Fibroblast of lung (primary cell): ENCODE measurements at regions not wholly inside any gene's neighbourhood (a gene's known extent, or its start where the extent isn't known, plus 50 kb on each side); places are given as distances from the start of the nearest gene placed in this dataset.

Experiments used
- DNase-seq, 2 donors: peaks; one replicate each; pipeline versions ENCODE4 v3.0.0 to v3.0.0-alpha.2; 2010; ENCODE audit warnings: low read depth in 2 of 2
- H2AFZ ChIP-seq: 2 replicates; pipeline ENCODE4 v1.5.1; 2012; ENCODE audit warnings: low read length, control low read depth, inconsistent platforms
- H3K27ac ChIP-seq: 2 replicates; pipeline ENCODE4 v1.5.1; 2011; ENCODE audit warnings: low read length, control low read depth; ENCODE audit not compliant: insufficient read depth
- H3K27me3 ChIP-seq: 2 replicates; pipeline ENCODE4 v1.5.1; 2011; ENCODE audit warnings: mild to moderate bottlenecking, low read length; ENCODE audit not compliant: control insufficient read depth, insufficient read depth
- H3K36me3 ChIP-seq: 2 replicates; pipeline ENCODE4 v1.5.1; 2011; ENCODE audit warnings: low read length; ENCODE audit not compliant: control insufficient read depth, insufficient read depth
- H3K4me1 ChIP-seq: 2 replicates; pipeline ENCODE4 v1.5.1; 2011; ENCODE audit warnings: low read length; ENCODE audit not compliant: control insufficient read depth, insufficient read depth; ENCODE audit errors: extremely low read depth
- H3K4me2 ChIP-seq: 2 replicates; pipeline ENCODE4 v1.5.1; 2011; ENCODE audit warnings: low read length, control low read depth; ENCODE audit not compliant: insufficient read depth; ENCODE audit errors: extremely low read depth
- H3K4me3 ChIP-seq, 4 experiments: fragments of 200-600 bp in 1 of 4; sonication (generic) in 1 of 4; replicated peaks in 1 of 4; 2 replicates each; pipeline ENCODE4 v1.5.1; 2011 to 2016; ENCODE audit warnings: low read length in 4 of 4, low read depth in 3 of 4, mild to moderate bottlenecking in 3 of 4, control low read depth in 2 of 4, inconsistent platforms in 1 of 4, mixed read lengths in 1 of 4; ENCODE audit not compliant: insufficient read depth in 1 of 4; ENCODE audit errors: control extremely low read depth in 1 of 4
- H3K79me2 ChIP-seq: 2 replicates; pipeline ENCODE4 v1.5.1; 2012; ENCODE audit warnings: mild to moderate bottlenecking, low read length, inconsistent platforms; ENCODE audit not compliant: control insufficient read depth, insufficient read depth
- H3K9ac ChIP-seq: 2 replicates; pipeline ENCODE4 v1.5.1; 2011; ENCODE audit warnings: mild to moderate bottlenecking, low read length, control low read depth; ENCODE audit not compliant: insufficient read depth
- H3K9me3 ChIP-seq: 2 replicates; pipeline ENCODE4 v1.5.1; 2012; ENCODE audit warnings: low read depth, low read length; ENCODE audit not compliant: control insufficient read depth, insufficient read depth
- H4K20me1 ChIP-seq: 2 replicates; pipeline ENCODE4 v1.5.1; 2011; ENCODE audit warnings: low read length; ENCODE audit not compliant: control insufficient read depth, insufficient read depth; ENCODE audit errors: extremely low read depth
- CTCF ChIP-seq, 2 donors: IDR thresholded peaks in 1 of 2; conservative IDR thresholded peaks in 1 of 2; 1 replicate in 1 of 2; 2 replicates in 1 of 2; pipeline ENCODE4 v1.5.1; 2011 to 2012; ENCODE audit warnings: low read length in 2 of 2, control low read depth in 1 of 2, inconsistent platforms in 1 of 2, low read depth in 1 of 2, mild to moderate bottlenecking in 1 of 2
- EZH2 ChIP-seq: IDR thresholded peaks from 2 replicates; pipeline ENCODE4 v1.5.1; 2012; ENCODE audit warnings: low read length, control low read depth, mild to moderate bottlenecking; ENCODE audit errors: missing control alignments

- Histone ChIP-seq H3K4me2 (no peak overlapping the region), H3K27ac (no peak overlapping the region), H3K36me3 (no peaks in the 10 kb centered on the region), H3K79me2 (no peaks in the 10 kb centered on the region), H2AFZ (no peak overlapping the region), H3K27me3 (no peaks in the 10 kb centered on the region), H3K4me3 (no peak overlapping the region), H3K9me3 (no peaks in the 10 kb centered on the region), H4K20me1 (no peaks in the 10 kb centered on the region), H3K9ac (no peak overlapping the region), H3K4me1 (no peaks in the 10 kb centered on the region)
- TF ChIP-seq EZH2 = no peak
- no peak for TF ChIP-seq CTCF (conservative IDR thresholded peaks at IDR 0.05 in 1 of 2, IDR thresholded peaks at IDR 0.05 in 1 of 2; ENCODE audit: low read depth in 1 of 2, low read length in 2 of 2)
- no peak for DNase-seq
Measured at GRCh38 chr12:74283646-74284045, 254.0 kb upstream of the ATXN7L3B start.

- no peak overlapping the region for H3K9ac ChIP-seq
- no peak overlapping the region for H3K4me3 ChIP-seq
- H4K20me1 ChIP-seq = no peaks in the 10 kb centered on the region
- no peak overlapping the region for H3K27ac ChIP-seq
- H3K4me2 ChIP-seq = no peak overlapping the region
- no peaks in the 10 kb centered on the region for H3K36me3 ChIP-seq
- H3K4me1 ChIP-seq = no peaks in the 10 kb centered on the region
- no peaks in the 10 kb centered on the region for H3K27me3 ChIP-seq
- H3K79me2 ChIP-seq = no peaks in the 10 kb centered on the region
- H2AFZ ChIP-seq = no peak overlapping the region
- no peaks in the 10 kb centered on the region for H3K9me3 ChIP-seq
- no peak for DNase-seq
- TF ChIP-seq EZH2 = no peak
- no peak for TF ChIP-seq CTCF (conservative IDR thresholded peaks at IDR 0.05 in 1 of 2, IDR thresholded peaks at IDR 0.05 in 1 of 2; ENCODE audit: low read depth in 1 of 2, low read length in 2 of 2)
Measured at GRCh38 chr12:74285773-74286172, 251.9 kb upstream of the ATXN7L3B start.

- no peaks in the 10 kb centered on the region for H3K79me2 ChIP-seq
- H3K9me3 ChIP-seq = no peaks in the 10 kb centered on the region
- no peak overlapping the region for H3K9ac ChIP-seq
- no peak overlapping the region for H3K27ac ChIP-seq
- no peak for TF ChIP-seq CTCF (conservative IDR thresholded peaks at IDR 0.05 in 1 of 2, IDR thresholded peaks at IDR 0.05 in 1 of 2; ENCODE audit: low read depth in 1 of 2, low read length in 2 of 2)
- TF ChIP-seq EZH2 = no peak
- H2AFZ ChIP-seq = no peak overlapping the region
- H3K4me3 ChIP-seq = no peak overlapping the region
- no peak for DNase-seq
- no peaks in the 10 kb centered on the region for H3K27me3 ChIP-seq
- no peaks in the 10 kb centered on the region for H3K4me1 ChIP-seq
- no peak overlapping the region for H3K4me2 ChIP-seq
- no peaks in the 10 kb centered on the region for H4K20me1 ChIP-seq
- H3K36me3 ChIP-seq = no peaks in the 10 kb centered on the region
Measured at GRCh38 chr12:74286254-74286653, 251.4 kb upstream of the ATXN7L3B start.
